Fibroblast of the aortic adventitia (primary cell): ENCODE measurements at regions not wholly inside any gene's neighbourhood (a gene's known extent, or its start where the extent isn't known, plus 50 kb on each side); places are given as distances from the start of the nearest gene placed in this dataset.
"Not testable (repeated sequence)": the region's sequence is repeated elsewhere in the genome, so short reads cannot be mapped to it uniquely, and the experiment has no call there.

Source experiments
- DNase-seq: peaks from one replicate; pipeline ENCODE4 v3.0.0-alpha.2; 2010; ENCODE audit warnings: low read depth
- H3K4me3 ChIP-seq: 2 replicates; pipeline ENCODE4 v1.5.1; 2011; ENCODE audit warnings: low read depth, mild to moderate bottlenecking, control low read depth, low read length, moderate library complexity
- CTCF ChIP-seq: IDR thresholded peaks from 2 replicates; pipeline ENCODE4 v1.5.1; 2011; ENCODE audit warnings: mild to moderate bottlenecking, low read length, control low read depth, inconsistent platforms; ENCODE audit not compliant: insufficient read depth

GRCh38 chr17:27944546-27945332, 51.6 kb upstream of the LYRM9 start:
- TF ChIP-seq CTCF, result no peak
- DNase-seq, result no peak

GRCh38 chr17:27945333-27945616, 52.1 kb upstream of the LYRM9 start:
- DNase-seq, result no peak
- no peak overlapping the region for H3K4me3 ChIP-seq
- no peak for TF ChIP-seq CTCF

More at GRCh38 chr17:27944546-27945332, 51.6 kb upstream of the LYRM9 start:
- H3K4me3 ChIP-seq, result no peak overlapping the region

- TF ChIP-seq CTCF, result no peak
- DNase-seq, result no peak
- no peak overlapping the region for H3K4me3 ChIP-seq
Observed at GRCh38 chr17:27945953-27946352, 52.8 kb upstream of the LYRM9 start.

GRCh38 chr17:27946513-27946912, 53.3 kb upstream of the LYRM9 start:
- TF ChIP-seq CTCF, result no peak
- DNase-seq, result no peak
- H3K4me3 ChIP-seq, result no peak overlapping the region

GRCh38 chr17:27947005-27947406, 53.8 kb upstream of the LYRM9 start:
- DNase-seq, result no peak
- no peak overlapping the region for H3K4me3 ChIP-seq
- TF ChIP-seq CTCF, result no peak

GRCh38 chr17:27949304-27949703, 56.1 kb upstream of the LYRM9 start:
- H3K4me3 ChIP-seq, result no peak overlapping the region
- TF ChIP-seq CTCF, result no peak
- DNase-seq, result no peak

GRCh38 chr17:27950225-27950624, 57.1 kb upstream of the LYRM9 start:
- DNase-seq, H3K4me3 ChIP-seq: not testable (repeated sequence)
